Mucosa of descending colon (tissue), 3 donors: ENCODE measurements at regions not wholly inside any gene's neighbourhood (a gene's known extent, or its start where the extent isn't known, plus 50 kb on each side); places are given as distances from the start of the nearest gene placed in this dataset.

Experiments
- ATAC-seq: fragments of 200-7000 bp; cut with Tn5 transposase; one replicate; pipeline ENCODE4 v1.9.1; 2020; ENCODE audit warnings: mild to moderate bottlenecking, moderate library complexity
- DNase-seq, 3 donors: peaks; one replicate each; pipeline ENCODE4 v3.0.0-alpha.2; 2020
- H3K36me3 ChIP-seq: fragments of 200-600 bp; one replicate; pipeline ENCODE4 v1.8.0; 2021; ENCODE audit warnings: low read depth, mild to moderate bottlenecking
- H3K4me1 ChIP-seq: fragments of 200-600 bp; one replicate; pipeline ENCODE4 v1.8.0; 2021; ENCODE audit warnings: low read depth, mild to moderate bottlenecking
- H3K4me3 ChIP-seq: fragments of 200-600 bp; one replicate; pipeline ENCODE4 v1.8.0; 2021; ENCODE audit warnings: mild to moderate bottlenecking
- H3K9me3 ChIP-seq: fragments of 200-600 bp; one replicate; pipeline ENCODE4 v1.8.0; 2021; ENCODE audit warnings: mild to moderate bottlenecking
- CTCF ChIP-seq: fragments of 200-600 bp; IDR thresholded peaks from one replicate; pipeline ENCODE4 v1.8.0; 2022; ENCODE audit warnings: antibody characterized with exemption, mild to moderate bottlenecking
- intact Hi-C, 2 donors: fragments of 100-400 bp; cut with DNase I in 1 of 2; cut with micrococcal nuclease in 1 of 2; formaldehyde crosslinking; loops; one replicate each; pipeline versions ENCODE4 v1.11.0 to v1.11.1; 2022; cut with DNase I, micrococcal nuclease
- donor health status: DM: no; HTN: no; CAD: no; lungs with moderate emphysema.
- donor health status: DM: no; HTN: no; CAD: no.
- donor health status: DM: no; HTN: yes; CAD: no.

GRCh38 chr6:150683320-150683719 is 83.6 kb downstream of the PLEKHG1 start:
- no peak for DNase-seq
- intact Hi-C loops, result no loop called here
- Histone ChIP-seq H3K4me3 (no peak overlapping the region), H3K36me3 (no peaks in the 10 kb centered on the region), H3K9me3 (no peaks in the 10 kb centered on the region), H3K4me1 (peaks cover 14% of the 10 kb centered on the region)
- peak; percentile 8 for ATAC-seq
- no peak for TF ChIP-seq CTCF

GRCh38 chr6:150684161-150684560 is 84.5 kb downstream of the PLEKHG1 start:
- no peaks in the 10 kb centered on the region for H3K36me3 ChIP-seq
- H3K4me1 ChIP-seq, result peaks cover 14% of the 10 kb centered on the region
- no peak overlapping the region for H3K4me3 ChIP-seq
- no peaks in the 10 kb centered on the region for H3K9me3 ChIP-seq
- DNase-seq (no peak), ATAC-seq (no peak)
- intact Hi-C loops, result no loop called here
- TF ChIP-seq CTCF, result no peak

- Histone ChIP-seq H3K4me1 (peaks cover 14% of the 10 kb centered on the region), H3K36me3 (no peaks in the 10 kb centered on the region), H3K4me3 (no peak overlapping the region), H3K9me3 (no peaks in the 10 kb centered on the region)
- ATAC-seq (peak; percentile 75), DNase-seq (peak; percentile 58 to 71 (median 69))
- intact Hi-C loops, result no loop called here
- TF ChIP-seq CTCF, result no peak
Observed at GRCh38 chr6:150684714-150685459, 85.2 kb downstream of the PLEKHG1 start.

- peak; percentile 39 for TF ChIP-seq CTCF
- Histone ChIP-seq H3K4me3 (no peak overlapping the region), H3K4me1 (peaks cover 14% of the 10 kb centered on the region), H3K9me3 (no peaks in the 10 kb centered on the region), H3K36me3 (no peaks in the 10 kb centered on the region)
- DNase-seq, result peak in 2 of 3 donors; percentile 61
- ATAC-seq, result peak; percentile 87
- intact Hi-C loops, result no loop called here
Observed at GRCh38 chr6:150685860-150686259, 86.2 kb downstream of the PLEKHG1 start.

GRCh38 chr6:150686566-150686965 is 86.9 kb downstream of the PLEKHG1 start:
- ATAC-seq (no peak), DNase-seq (no peak)
- no peaks in the 10 kb centered on the region for H3K9me3 ChIP-seq
- no peaks in the 10 kb centered on the region for H3K36me3 ChIP-seq
- peaks cover 14% of the 10 kb centered on the region for H3K4me1 ChIP-seq
- no peak overlapping the region for H3K4me3 ChIP-seq
- TF ChIP-seq CTCF, result no peak
- intact Hi-C loops, result no loop called here
